CD14-positive monocyte (primary cell): ENCODE measurements at regions not wholly inside any gene's neighbourhood (a gene's known extent, or its start where the extent isn't known, plus 50 kb on each side); places are given as distances from the start of the nearest gene placed in this dataset.

Experiments
- DNase-seq, 3 donors: peaks; one replicate each; pipeline ENCODE4 v3.0.0-alpha.2; 2011 to 2022
- H2AFZ ChIP-seq: 2 replicates; pipeline ENCODE4 v1.6.0; 2012; ENCODE audit warnings: mild to moderate bottlenecking, low read depth, low read length, inconsistent platforms; ENCODE audit not compliant: insufficient read depth, poor library complexity, severe bottlenecking
- H3K27ac ChIP-seq, 2 donors: 1 replicate in 1 of 2; 2 replicates in 1 of 2; pipeline ENCODE4 v1.5.1; 2012 to 2013; ENCODE audit warnings: low read length in 2 of 2, control low read depth in 1 of 2, inconsistent platforms in 1 of 2, low read depth in 1 of 2, mild to moderate bottlenecking in 1 of 2
- H3K27me3 ChIP-seq, 2 donors: one replicate each; pipeline versions ENCODE4 v1.6.0 to v1.6.1; 2011 to 2013; ENCODE audit warnings: low read length in 2 of 2; ENCODE audit not compliant: control insufficient read depth in 2 of 2, insufficient read depth in 2 of 2
- H3K36me3 ChIP-seq, 2 donors: replicated peaks in 1 of 2; 1 replicate in 1 of 2; 2 replicates in 1 of 2; pipeline versions ENCODE4 v1.5.1 to v1.6.1; 2012 to 2013; ENCODE audit warnings: low read length in 2 of 2, control low read depth in 1 of 2, inconsistent platforms in 1 of 2, mild to moderate bottlenecking in 1 of 2; ENCODE audit not compliant: insufficient read depth in 2 of 2, control insufficient read depth in 1 of 2
- H3K4me1 ChIP-seq, 2 donors: 1 replicate in 1 of 2; 2 replicates in 1 of 2; pipeline versions ENCODE4 v1.5.1 to v1.6.1; 2012 to 2013; ENCODE audit warnings: low read length in 2 of 2, control low read depth in 1 of 2, inconsistent platforms in 1 of 2, mild to moderate bottlenecking in 1 of 2, moderate library complexity in 1 of 2; ENCODE audit not compliant: insufficient read depth in 2 of 2, control insufficient read depth in 1 of 2
- H3K4me2 ChIP-seq: replicated peaks from 2 replicates; pipeline ENCODE3; 2012; ENCODE audit warnings: low read length, moderate library complexity, mild to moderate bottlenecking; ENCODE audit not compliant: poor library complexity, severe bottlenecking; ENCODE audit errors: extremely low read depth
- H3K4me3 ChIP-seq, 3 experiments: fragments of 200-600 bp in 1 of 3; sonication (generic) in 1 of 3; replicated peaks in 1 of 3; 1 replicate in 2 of 3; 2 replicates in 1 of 3; pipeline ENCODE4 v1.5.1; 2011 to 2013; ENCODE audit warnings: low read length in 3 of 3, mild to moderate bottlenecking in 3 of 3, control low read depth in 2 of 3, low read depth in 2 of 3, inconsistent platforms in 1 of 3, moderate library complexity in 1 of 3
- H3K79me2 ChIP-seq: 2 replicates; pipeline ENCODE4 v1.6.0; 2012; ENCODE audit warnings: mild to moderate bottlenecking, control low read depth, inconsistent platforms, low read length, moderate library complexity; ENCODE audit not compliant: insufficient read depth
- H3K9ac ChIP-seq: 2 replicates; pipeline ENCODE4 v1.6.0; 2017; ENCODE audit warnings: low read length, mild to moderate bottlenecking; ENCODE audit not compliant: insufficient read depth, poor library complexity, severe bottlenecking
- H3K9me3 ChIP-seq, 2 donors: replicated peaks in 1 of 2; 1 replicate in 1 of 2; 2 replicates in 1 of 2; pipeline versions ENCODE4 v1.5.1 to v1.6.1; 2012 to 2013; ENCODE audit warnings: low read length in 2 of 2, control low read depth in 1 of 2; ENCODE audit not compliant: control insufficient read depth in 1 of 2, insufficient read depth in 1 of 2
- H4K20me1 ChIP-seq: 2 replicates; pipeline ENCODE4 v1.6.0; 2012; ENCODE audit warnings: mild to moderate bottlenecking, low read length, control low read depth, moderate library complexity; ENCODE audit not compliant: insufficient read depth
- H3K27ac Mint-ChIP-seq, 7 donors: one replicate each; pipeline ENCODE4 v1.8.0; 2020; ENCODE audit warnings: mild to moderate bottlenecking in 7 of 7, mixed read lengths in 7 of 7, moderate library complexity in 6 of 7, inconsistent platforms in 2 of 7
- H3K27me3 Mint-ChIP-seq, 3 donors: one replicate each; pipeline ENCODE4 v1.8.0; 2021 to 2022; ENCODE audit warnings: low read depth in 3 of 3, mild to moderate bottlenecking in 3 of 3, mixed read lengths in 3 of 3, moderate library complexity in 3 of 3, inconsistent platforms in 1 of 3
- H3K36me3 Mint-ChIP-seq, 2 donors: one replicate each; pipeline ENCODE4 v1.8.0; 2020; ENCODE audit warnings: mixed read lengths in 2 of 2, inconsistent platforms in 1 of 2, mild to moderate bottlenecking in 1 of 2
- H3K4me1 Mint-ChIP-seq: one replicate; pipeline ENCODE4 v1.8.0; 2020; ENCODE audit warnings: mild to moderate bottlenecking, mixed read lengths
- H3K4me3 Mint-ChIP-seq, 2 donors: one replicate each; pipeline ENCODE4 v1.8.0; 2020; ENCODE audit warnings: mild to moderate bottlenecking in 2 of 2, mixed read lengths in 2 of 2, moderate library complexity in 1 of 2
- H3K9me3 Mint-ChIP-seq, 7 donors: one replicate each; pipeline ENCODE4 v1.8.0; 2020 to 2022; ENCODE audit warnings: mixed read lengths in 7 of 7, mild to moderate bottlenecking in 6 of 7, moderate library complexity in 6 of 7, inconsistent platforms in 2 of 7
- CTCF ChIP-seq: fragments of 200-600 bp; IDR thresholded peaks from one replicate; pipeline ENCODE4 v1.8.0; 2022; ENCODE audit warnings: antibody characterized with exemption, mild to moderate bottlenecking
- WGBS: methylation state at CpG from one replicate; pipeline ENCODE4 v1.1.5; 2013; ENCODE audit warnings: missing lambda C conversion rate; ENCODE audit not compliant: insufficient coverage; 5-methylcytosine and 5-hydroxymethylcytosine counted together
- intact Hi-C, 2 donors: fragments of 100-400 bp; cut with micrococcal nuclease; formaldehyde crosslinking; loops; one replicate each; pipeline versions ENCODE4 v1.15.0 to v1.15.1; 2023

GRCh38 chr13:64274481-64275217 lies 2859.0 kb upstream of the PCDH20 start:
- Histone ChIP-seq H3K79me2 (no peaks in the 10 kb centered on the region), H2AFZ (no peak overlapping the region), H3K27me3 (no peaks in the 10 kb centered on the region), H3K9me3 (peaks cover 0 to 13% of the 10 kb centered on the region in 2 donors), H4K20me1 (no peaks in the 10 kb centered on the region), H3K4me1 (no peaks in the 10 kb centered on the region), H3K36me3 (no peaks in the 10 kb centered on the region), H3K27ac (no peak overlapping the region), H3K9ac (no peak overlapping the region), H3K4me2 (no peak overlapping the region), H3K4me3 (no peak overlapping the region)
- Mint-ChIP-seq H3K27ac (no peak overlapping the region), H3K36me3 (no peaks in the 10 kb centered on the region), H3K9me3 (peaks cover 0 to 8% (median 4%) of the 10 kb centered on the region in 7 donors), H3K4me1 (no peaks in the 10 kb centered on the region), H3K4me3 (no peak overlapping the region), H3K27me3 (no peaks in the 10 kb centered on the region)
- WGBS = 69% methylated on average over 3 of the region's 5 CpGs
- intact Hi-C loops = no loop called here
- DNase-seq = no peak
- TF ChIP-seq CTCF = no peak

GRCh38 chr13:64273780-64274179 lies 2858.1 kb upstream of the PCDH20 start:
- H3K79me2 ChIP-seq = no peaks in the 10 kb centered on the region
- DNase-seq = no peak
- H3K4me1 ChIP-seq = no peaks in the 10 kb centered on the region
- intact Hi-C loops = no loop called here
- peaks cover 0 to 13% of the 10 kb centered on the region in 2 donors for H3K9me3 ChIP-seq
- Mint-ChIP-seq H3K4me1 (no peaks in the 10 kb centered on the region), H3K4me3 (no peak overlapping the region), H3K27me3 (no peaks in the 10 kb centered on the region), H3K27ac (no peak overlapping the region), H3K9me3 (peaks cover 0 to 10% (median 5%) of the 10 kb centered on the region in 7 donors), H3K36me3 (no peaks in the 10 kb centered on the region)
- no peak overlapping the region for H3K4me2 ChIP-seq
- no peak overlapping the region for H2AFZ ChIP-seq
- H3K9ac ChIP-seq = no peak overlapping the region
- no peak overlapping the region for H3K27ac ChIP-seq
- WGBS = no CpG with 5 or more reads among the region's 4 CpGs
- no peaks in the 10 kb centered on the region for H3K36me3 ChIP-seq
- no peaks in the 10 kb centered on the region for H4K20me1 ChIP-seq
- TF ChIP-seq CTCF = no peak
- no peak overlapping the region for H3K4me3 ChIP-seq
- no peaks in the 10 kb centered on the region for H3K27me3 ChIP-seq
